ENCODE measurements at regions not wholly inside any gene's neighbourhood (a gene's known extent, or its start where the extent isn't known, plus 50 kb on each side); places are given as distances from the start of the nearest gene placed in this dataset.

- Histone ChIP-seq H2BK12ac (ENCODE audit: low read length) (no peak overlapping the region), H3K4me1 (ENCODE audit: control insufficient read depth in 1 of 2, insufficient read depth in 2 of 2, low read length in 2 of 2) (no peaks in the 10 kb centered on the region), H3K27me3 (ENCODE audit: insufficient read depth, low read length) (no peaks in the 10 kb centered on the region), H3K79me2 (ENCODE audit: control insufficient read depth, insufficient read depth, low read length, poor library complexity) (no peaks in the 10 kb centered on the region), H2BK5ac (ENCODE audit: low read depth, low read length, poor library complexity) (no peak overlapping the region), H3K23ac (ENCODE audit: low read length) (no peak overlapping the region), H3K36me3 (ENCODE audit: control insufficient read depth in 1 of 2, insufficient read depth in 2 of 2, low read length in 2 of 2) (no peaks in the 10 kb centered on the region), H3K4me3 (ENCODE audit: low read depth, low read length) (no peak overlapping the region), H2AK5ac (ENCODE audit: low read length) (no peak overlapping the region), H2BK120ac (ENCODE audit: insufficient read depth, low read length, poor library complexity) (no peak overlapping the region), H3K27ac (ENCODE audit: low read depth, low read length) (no peak overlapping the region), H3K4ac (ENCODE audit: low read depth, low read length) (no peak overlapping the region), H3K9ac (ENCODE audit: low read length) (no peak overlapping the region), H4K12ac (ENCODE audit: low read depth, low read length) (no peak overlapping the region), H2AFZ (ENCODE audit: insufficient read depth, low read length, poor library complexity) (no peak overlapping the region), H4K8ac (ENCODE audit: low read depth, low read length) (no peak overlapping the region), H3K14ac (ENCODE audit: low read length) (no peak overlapping the region), H3K9me3 (ENCODE audit: insufficient read depth, low read depth, low read length) (no peaks in the 10 kb centered on the region), H3K79me1 (ENCODE audit: low read length) (no peaks in the 10 kb centered on the region), H3K18ac (ENCODE audit: low read length) (no peak overlapping the region), H3K4me2 (ENCODE audit: low read length) (no peak overlapping the region), H4K91ac (ENCODE audit: low read depth, low read length) (no peak overlapping the region)
- WGBS (ENCODE audit: extremely low coverage, insufficient coverage, insufficient read length): no CpG with 5 or more reads among the region's 2 CpGs
- DNase-seq: no peak
Observed at GRCh38 chr6:95439741-95440140, 137.6 kb upstream of the MANEA start.

DNA sequence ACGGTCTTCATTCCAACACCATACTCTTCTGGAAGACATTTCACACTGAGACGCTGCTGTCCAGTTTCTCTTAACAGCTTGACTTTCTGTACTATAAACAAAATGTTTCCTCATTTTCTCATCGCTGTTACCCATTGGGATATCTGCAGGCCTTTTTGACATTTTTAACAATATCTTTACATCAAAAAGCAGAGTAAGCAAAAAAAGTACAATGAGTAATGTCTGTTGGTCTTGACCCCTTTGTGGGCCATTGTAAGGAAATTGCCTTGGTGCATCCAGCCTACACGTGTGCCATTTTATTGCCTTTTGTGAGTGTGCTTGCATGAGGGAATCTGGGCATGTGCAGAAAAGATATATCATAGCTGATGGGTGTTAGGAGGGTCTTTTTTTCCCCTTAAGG is 129.1 kb upstream of the MANEA start:
- WGBS (ENCODE audit: extremely low coverage, insufficient coverage, insufficient read length): no CpG with 5 or more reads among the region's 4 CpGs
- H3K14ac ChIP-seq (ENCODE audit: low read length): no peak overlapping the region
- H3K79me2 ChIP-seq (ENCODE audit: control insufficient read depth, insufficient read depth, low read length, poor library complexity): no peaks in the 10 kb centered on the region
- H3K4me3 ChIP-seq (ENCODE audit: low read depth, low read length): no peak overlapping the region
- no peak overlapping the region for H3K27ac ChIP-seq (ENCODE audit: low read depth, low read length)
- H3K23ac ChIP-seq (ENCODE audit: low read length): no peak overlapping the region
- H2BK5ac ChIP-seq (ENCODE audit: low read depth, low read length, poor library complexity): no peak overlapping the region
- no peak overlapping the region for H3K4ac ChIP-seq (ENCODE audit: low read depth, low read length)
- H3K9me3 ChIP-seq (ENCODE audit: insufficient read depth, low read depth, low read length): no peaks in the 10 kb centered on the region
- no peak for DNase-seq
- H3K4me1 ChIP-seq (ENCODE audit: control insufficient read depth in 1 of 2, insufficient read depth in 2 of 2, low read length in 2 of 2): no peaks in the 10 kb centered on the region
- no peak overlapping the region for H2AK5ac ChIP-seq (ENCODE audit: low read length)
- H4K8ac ChIP-seq (ENCODE audit: low read depth, low read length): no peak overlapping the region
- H3K4me2 ChIP-seq (ENCODE audit: low read length): no peak overlapping the region
- H3K27me3 ChIP-seq (ENCODE audit: insufficient read depth, low read length): no peaks in the 10 kb centered on the region
- H4K12ac ChIP-seq (ENCODE audit: low read depth, low read length): no peak overlapping the region
- H3K18ac ChIP-seq (ENCODE audit: low read length): no peak overlapping the region
- no peak overlapping the region for H2AFZ ChIP-seq (ENCODE audit: insufficient read depth, low read length, poor library complexity)
- H3K9ac ChIP-seq (ENCODE audit: low read length): no peak overlapping the region
- H4K91ac ChIP-seq (ENCODE audit: low read depth, low read length): no peak overlapping the region
- H3K36me3 ChIP-seq (ENCODE audit: control insufficient read depth in 1 of 2, insufficient read depth in 2 of 2, low read length in 2 of 2): no peaks in the 10 kb centered on the region
- no peak overlapping the region for H2BK12ac ChIP-seq (ENCODE audit: low read length)
- H3K79me1 ChIP-seq (ENCODE audit: low read length): no peaks in the 10 kb centered on the region
- H2BK120ac ChIP-seq (ENCODE audit: insufficient read depth, low read length, poor library complexity): no peak overlapping the region

GRCh38 chr6:95469511-95469910 is 107.8 kb upstream of the MANEA start:
- Histone ChIP-seq H3K36me3 (ENCODE audit: control insufficient read depth in 1 of 2, insufficient read depth in 2 of 2, low read length in 2 of 2) (no peaks in the 10 kb centered on the region), H4K91ac (ENCODE audit: low read depth, low read length) (no peak overlapping the region), H3K79me2 (ENCODE audit: control insufficient read depth, insufficient read depth, low read length, poor library complexity) (no peaks in the 10 kb centered on the region), H4K8ac (ENCODE audit: low read depth, low read length) (no peak overlapping the region), H3K4me1 (ENCODE audit: control insufficient read depth in 1 of 2, insufficient read depth in 2 of 2, low read length in 2 of 2) (no peaks in the 10 kb centered on the region), H3K18ac (ENCODE audit: low read length) (no peak overlapping the region), H4K12ac (ENCODE audit: low read depth, low read length) (no peak overlapping the region), H2BK12ac (ENCODE audit: low read length) (no peak overlapping the region), H3K23ac (ENCODE audit: low read length) (no peak overlapping the region), H3K14ac (ENCODE audit: low read length) (no peak overlapping the region), H2BK120ac (ENCODE audit: insufficient read depth, low read length, poor library complexity) (no peak overlapping the region), H2BK5ac (ENCODE audit: low read depth, low read length, poor library complexity) (no peak overlapping the region), H2AK5ac (ENCODE audit: low read length) (no peak overlapping the region), H2AFZ (ENCODE audit: insufficient read depth, low read length, poor library complexity) (no peak overlapping the region), H3K4me2 (ENCODE audit: low read length) (no peak overlapping the region), H3K9me3 (ENCODE audit: insufficient read depth, low read depth, low read length) (peaks cover 3% of the 10 kb centered on the region), H3K4me3 (ENCODE audit: low read depth, low read length) (no peak overlapping the region), H3K4ac (ENCODE audit: low read depth, low read length) (no peak overlapping the region), H3K27me3 (ENCODE audit: insufficient read depth, low read length) (no peaks in the 10 kb centered on the region), H3K9ac (ENCODE audit: low read length) (no peak overlapping the region), H3K79me1 (ENCODE audit: low read length) (no peaks in the 10 kb centered on the region), H3K27ac (ENCODE audit: low read depth, low read length) (no peak overlapping the region)
- no peak for DNase-seq
- no CpG with 5 or more reads among the region's 2 CpGs for WGBS (ENCODE audit: extremely low coverage, insufficient coverage, insufficient read length)

GRCh38 chr6:95478941-95479340 is 98.4 kb upstream of the MANEA start:
- no peak overlapping the region for H4K12ac ChIP-seq (ENCODE audit: low read depth, low read length)
- no peaks in the 10 kb centered on the region for H3K79me2 ChIP-seq (ENCODE audit: control insufficient read depth, insufficient read depth, low read length, poor library complexity)
- H3K4me1 ChIP-seq (ENCODE audit: control insufficient read depth in 1 of 2, insufficient read depth in 2 of 2, low read length in 2 of 2): no peaks in the 10 kb centered on the region
- H4K8ac ChIP-seq (ENCODE audit: low read depth, low read length): no peak overlapping the region
- no peak overlapping the region for H2BK12ac ChIP-seq (ENCODE audit: low read length)
- H3K4ac ChIP-seq (ENCODE audit: low read depth, low read length): no peak overlapping the region
- H2AK5ac ChIP-seq (ENCODE audit: low read length): no peak overlapping the region
- no peaks in the 10 kb centered on the region for H3K79me1 ChIP-seq (ENCODE audit: low read length)
- no peak overlapping the region for H3K9ac ChIP-seq (ENCODE audit: low read length)
- no peak overlapping the region for H3K18ac ChIP-seq (ENCODE audit: low read length)
- H2BK5ac ChIP-seq (ENCODE audit: low read depth, low read length, poor library complexity): no peak overlapping the region
- H3K14ac ChIP-seq (ENCODE audit: low read length): no peak overlapping the region
- no peaks in the 10 kb centered on the region for H3K27me3 ChIP-seq (ENCODE audit: insufficient read depth, low read length)
- H3K27ac ChIP-seq (ENCODE audit: low read depth, low read length): no peak overlapping the region
- H2AFZ ChIP-seq (ENCODE audit: insufficient read depth, low read length, poor library complexity): no peak overlapping the region
- H3K36me3 ChIP-seq (ENCODE audit: control insufficient read depth in 1 of 2, insufficient read depth in 2 of 2, low read length in 2 of 2): no peaks in the 10 kb centered on the region
- no peak overlapping the region for H4K91ac ChIP-seq (ENCODE audit: low read depth, low read length)
- DNase-seq: no peak
- H3K9me3 ChIP-seq (ENCODE audit: insufficient read depth, low read depth, low read length): no peaks in the 10 kb centered on the region
- no peak overlapping the region for H3K4me3 ChIP-seq (ENCODE audit: low read depth, low read length)
- no peak overlapping the region for H2BK120ac ChIP-seq (ENCODE audit: insufficient read depth, low read length, poor library complexity)
- no peak overlapping the region for H3K23ac ChIP-seq (ENCODE audit: low read length)
- H3K4me2 ChIP-seq (ENCODE audit: low read length): no peak overlapping the region

DNA sequence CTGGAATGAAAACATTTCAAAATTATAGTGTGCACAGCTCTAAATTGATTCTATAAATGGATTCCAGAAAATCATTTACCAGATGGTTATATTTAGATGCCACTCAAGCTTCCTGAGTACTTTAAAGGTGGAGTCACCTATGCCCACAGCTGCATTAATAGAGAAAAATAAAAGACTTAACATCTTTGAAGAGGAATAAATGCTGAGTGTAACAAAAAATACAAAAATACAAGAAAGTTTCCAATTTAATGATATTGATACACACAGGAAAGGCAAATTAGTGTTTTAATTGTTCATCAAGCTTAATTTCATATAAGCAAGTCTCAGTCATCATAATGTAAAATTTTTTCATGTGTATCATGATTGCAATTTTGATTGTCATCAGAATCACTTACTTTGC is 89.5 kb upstream of the MANEA start:
- H3K4me2 ChIP-seq (ENCODE audit: low read length): no peak overlapping the region
- DNase-seq: no peak
- no peaks in the 10 kb centered on the region for H3K9me3 ChIP-seq (ENCODE audit: insufficient read depth, low read depth, low read length)
- H3K36me3 ChIP-seq (ENCODE audit: control insufficient read depth in 1 of 2, insufficient read depth in 2 of 2, low read length in 2 of 2): no peaks in the 10 kb centered on the region
- no peak overlapping the region for H3K18ac ChIP-seq (ENCODE audit: low read length)
- no peak overlapping the region for H3K14ac ChIP-seq (ENCODE audit: low read length)
- H2AK5ac ChIP-seq (ENCODE audit: low read length): no peak overlapping the region
- no peak overlapping the region for H3K23ac ChIP-seq (ENCODE audit: low read length)
- H3K4me1 ChIP-seq (ENCODE audit: control insufficient read depth in 1 of 2, insufficient read depth in 2 of 2, low read length in 2 of 2): no peaks in the 10 kb centered on the region
- H4K8ac ChIP-seq (ENCODE audit: low read depth, low read length): no peak overlapping the region
- no peaks in the 10 kb centered on the region for H3K79me2 ChIP-seq (ENCODE audit: control insufficient read depth, insufficient read depth, low read length, poor library complexity)
- H2BK5ac ChIP-seq (ENCODE audit: low read depth, low read length, poor library complexity): no peak overlapping the region
- H3K4me3 ChIP-seq (ENCODE audit: low read depth, low read length): no peak overlapping the region
- no peak overlapping the region for H3K27ac ChIP-seq (ENCODE audit: low read depth, low read length)
- no peak overlapping the region for H4K91ac ChIP-seq (ENCODE audit: low read depth, low read length)
- no peak overlapping the region for H2BK12ac ChIP-seq (ENCODE audit: low read length)
- no peaks in the 10 kb centered on the region for H3K27me3 ChIP-seq (ENCODE audit: insufficient read depth, low read length)
- no peak overlapping the region for H2BK120ac ChIP-seq (ENCODE audit: insufficient read depth, low read length, poor library complexity)
- H3K9ac ChIP-seq (ENCODE audit: low read length): no peak overlapping the region
- H3K79me1 ChIP-seq (ENCODE audit: low read length): no peaks in the 10 kb centered on the region
- no peak overlapping the region for H3K4ac ChIP-seq (ENCODE audit: low read depth, low read length)
- H4K12ac ChIP-seq (ENCODE audit: low read depth, low read length): no peak overlapping the region
- no peak overlapping the region for H2AFZ ChIP-seq (ENCODE audit: insufficient read depth, low read length, poor library complexity)

All from trophoblast cell (in vitro differentiated cells and primary cell).